ENCODE measurements at regions not wholly inside any gene's neighbourhood (a gene's known extent, or its start where the extent isn't known, plus 50 kb on each side); places are given as distances from the start of the nearest gene placed in this dataset.

DNA sequence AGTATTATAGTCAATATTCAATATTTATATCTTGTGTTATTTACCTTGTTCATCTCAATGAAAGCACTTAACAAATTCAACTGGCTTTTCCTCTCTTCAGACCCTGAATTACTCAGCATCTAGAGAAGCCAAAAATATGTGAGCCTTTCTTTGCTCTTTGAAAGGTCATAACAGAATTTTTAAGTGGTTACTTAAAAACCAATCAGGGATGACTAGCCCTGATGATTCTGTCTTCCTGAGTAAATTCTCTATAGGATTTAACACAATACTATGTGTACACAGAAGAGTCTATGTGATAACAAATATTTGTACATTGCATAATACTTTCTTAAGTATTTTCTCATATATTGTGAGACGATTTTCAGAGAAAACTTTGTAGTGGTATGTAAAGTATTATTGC lies 546.3 kb downstream of the MAT2B start:
- TF ChIP-seq ARNTL (CRISPR knock-in tag; IDR thresholded peaks at IDR 0.05; ENCODE audit: borderline replicate concordance, low read depth) = no peak
- TF ChIP-seq, protein P1, sequence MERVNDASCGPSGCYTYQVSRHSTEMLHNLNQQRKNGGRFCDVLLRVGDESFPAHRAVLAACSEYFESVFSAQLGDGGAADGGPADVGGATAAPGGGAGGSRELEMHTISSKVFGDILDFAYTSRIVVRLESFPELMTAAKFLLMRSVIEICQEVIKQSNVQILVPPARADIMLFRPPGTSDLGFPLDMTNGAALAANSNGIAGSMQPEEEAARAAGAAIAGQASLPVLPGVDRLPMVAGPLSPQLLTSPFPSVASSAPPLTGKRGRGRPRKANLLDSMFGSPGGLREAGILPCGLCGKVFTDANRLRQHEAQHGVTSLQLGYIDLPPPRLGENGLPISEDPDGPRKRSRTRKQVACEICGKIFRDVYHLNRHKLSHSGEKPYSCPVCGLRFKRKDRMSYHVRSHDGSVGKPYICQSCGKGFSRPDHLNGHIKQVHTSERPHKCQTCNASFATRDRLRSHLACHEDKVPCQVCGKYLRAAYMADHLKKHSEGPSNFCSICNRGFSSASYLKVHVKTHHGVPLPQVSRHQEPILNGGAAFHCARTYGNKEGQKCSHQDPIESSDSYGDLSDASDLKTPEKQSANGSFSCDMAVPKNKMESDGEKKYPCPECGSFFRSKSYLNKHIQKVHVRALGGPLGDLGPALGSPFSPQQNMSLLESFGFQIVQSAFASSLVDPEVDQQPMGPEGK (CRISPR knock-in tag; IDR thresholded peaks at IDR 0.05; ENCODE audit: borderline replicate concordance) = no peak
- TF ChIP-seq ZNF70 (CRISPR knock-in tag; IDR thresholded peaks at IDR 0.05) = no peak
- no peak for TF ChIP-seq ZNF8 (CRISPR knock-in tag; IDR thresholded peaks at IDR 0.05)
- TF ChIP-seq RARB (CRISPR knock-in tag; IDR thresholded peaks at IDR 0.05) = no peak
- no peak for TF ChIP-seq ZC3H10 (CRISPR knock-in tag; IDR thresholded peaks at IDR 0.05)
- TF ChIP-seq ZFP3 (CRISPR knock-in tag; IDR thresholded peaks at IDR 0.05) = no peak
- TF ChIP-seq, protein P2, sequence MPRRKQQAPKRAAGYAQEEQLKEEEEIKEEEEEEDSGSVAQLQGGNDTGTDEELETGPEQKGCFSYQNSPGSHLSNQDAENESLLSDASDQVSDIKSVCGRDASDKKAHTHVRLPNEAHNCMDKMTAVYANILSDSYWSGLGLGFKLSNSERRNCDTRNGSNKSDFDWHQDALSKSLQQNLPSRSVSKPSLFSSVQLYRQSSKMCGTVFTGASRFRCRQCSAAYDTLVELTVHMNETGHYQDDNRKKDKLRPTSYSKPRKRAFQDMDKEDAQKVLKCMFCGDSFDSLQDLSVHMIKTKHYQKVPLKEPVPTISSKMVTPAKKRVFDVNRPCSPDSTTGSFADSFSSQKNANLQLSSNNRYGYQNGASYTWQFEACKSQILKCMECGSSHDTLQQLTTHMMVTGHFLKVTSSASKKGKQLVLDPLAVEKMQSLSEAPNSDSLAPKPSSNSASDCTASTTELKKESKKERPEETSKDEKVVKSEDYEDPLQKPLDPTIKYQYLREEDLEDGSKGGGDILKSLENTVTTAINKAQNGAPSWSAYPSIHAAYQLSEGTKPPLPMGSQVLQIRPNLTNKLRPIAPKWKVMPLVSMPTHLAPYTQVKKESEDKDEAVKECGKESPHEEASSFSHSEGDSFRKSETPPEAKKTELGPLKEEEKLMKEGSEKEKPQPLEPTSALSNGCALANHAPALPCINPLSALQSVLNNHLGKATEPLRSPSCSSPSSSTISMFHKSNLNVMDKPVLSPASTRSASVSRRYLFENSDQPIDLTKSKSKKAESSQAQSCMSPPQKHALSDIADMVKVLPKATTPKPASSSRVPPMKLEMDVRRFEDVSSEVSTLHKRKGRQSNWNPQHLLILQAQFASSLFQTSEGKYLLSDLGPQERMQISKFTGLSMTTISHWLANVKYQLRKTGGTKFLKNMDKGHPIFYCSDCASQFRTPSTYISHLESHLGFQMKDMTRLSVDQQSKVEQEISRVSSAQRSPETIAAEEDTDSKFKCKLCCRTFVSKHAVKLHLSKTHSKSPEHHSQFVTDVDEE (CRISPR knock-in tag; IDR thresholded peaks at IDR 0.05) = no peak
- no peak for TF ChIP-seq BACH2 (CRISPR knock-in tag; IDR thresholded peaks at IDR 0.05; ENCODE audit: borderline replicate concordance)
- TF ChIP-seq, protein P3, sequence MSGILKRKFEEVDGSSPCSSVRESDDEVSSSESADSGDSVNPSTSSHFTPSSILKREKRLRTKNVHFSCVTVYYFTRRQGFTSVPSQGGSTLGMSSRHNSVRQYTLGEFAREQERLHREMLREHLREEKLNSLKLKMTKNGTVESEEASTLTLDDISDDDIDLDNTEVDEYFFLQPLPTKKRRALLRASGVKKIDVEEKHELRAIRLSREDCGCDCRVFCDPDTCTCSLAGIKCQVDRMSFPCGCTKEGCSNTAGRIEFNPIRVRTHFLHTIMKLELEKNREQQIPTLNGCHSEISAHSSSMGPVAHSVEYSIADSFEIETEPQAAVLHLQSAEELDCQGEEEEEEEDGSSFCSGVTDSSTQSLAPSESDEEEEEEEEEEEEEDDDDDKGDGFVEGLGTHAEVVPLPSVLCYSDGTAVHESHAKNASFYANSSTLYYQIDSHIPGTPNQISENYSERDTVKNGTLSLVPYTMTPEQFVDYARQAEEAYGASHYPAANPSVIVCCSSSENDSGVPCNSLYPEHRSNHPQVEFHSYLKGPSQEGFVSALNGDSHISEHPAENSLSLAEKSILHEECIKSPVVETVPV (CRISPR knock-in tag; IDR thresholded peaks at IDR 0.05) = no peak
- TF ChIP-seq ZNF565 (CRISPR knock-in tag; conservative IDR thresholded peaks at IDR 0.05; ENCODE audit: low read depth) = no peak
- TF ChIP-seq, protein P4, sequence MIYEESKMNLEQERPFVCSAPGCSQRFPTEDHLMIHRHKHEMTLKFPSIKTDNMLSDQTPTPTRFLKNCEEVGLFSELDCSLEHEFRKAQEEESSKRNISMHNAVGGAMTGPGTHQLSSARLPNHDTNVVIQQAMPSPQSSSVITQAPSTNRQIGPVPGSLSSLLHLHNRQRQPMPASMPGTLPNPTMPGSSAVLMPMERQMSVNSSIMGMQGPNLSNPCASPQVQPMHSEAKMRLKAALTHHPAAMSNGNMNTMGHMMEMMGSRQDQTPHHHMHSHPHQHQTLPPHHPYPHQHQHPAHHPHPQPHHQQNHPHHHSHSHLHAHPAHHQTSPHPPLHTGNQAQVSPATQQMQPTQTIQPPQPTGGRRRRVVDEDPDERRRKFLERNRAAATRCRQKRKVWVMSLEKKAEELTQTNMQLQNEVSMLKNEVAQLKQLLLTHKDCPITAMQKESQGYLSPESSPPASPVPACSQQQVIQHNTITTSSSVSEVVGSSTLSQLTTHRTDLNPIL (CRISPR knock-in tag; IDR thresholded peaks at IDR 0.05; ENCODE audit: low read depth) = no peak

Data from SK-N-SH treated with all-trans-retinoic acid at 6 μM for 48 hours (cell line).